Neuron (in vitro differentiated cells): ENCODE measurements at regions not wholly inside any gene's neighbourhood (a gene's known extent, or its start where the extent isn't known, plus 50 kb on each side); places are given as distances from the start of the nearest gene placed in this dataset.

Source experiments
- H2AFZ ChIP-seq: one replicate; pipeline ENCODE4 v1.6.1; 2013; ENCODE audit warnings: low read depth, mild to moderate bottlenecking, inconsistent platforms, low read length, moderate library complexity
- H3K27me3 ChIP-seq: one replicate; pipeline ENCODE4 v1.6.1; 2013; ENCODE audit warnings: low read length; ENCODE audit not compliant: insufficient read depth
- H3K36me3 ChIP-seq: one replicate; pipeline ENCODE4 v1.6.1; 2013; ENCODE audit warnings: low read length; ENCODE audit not compliant: insufficient read depth
- H3K4me1 ChIP-seq: one replicate; pipeline ENCODE4 v1.6.1; 2013; ENCODE audit warnings: low read length; ENCODE audit not compliant: insufficient read depth
- H3K4me3 ChIP-seq: 2 replicates; pipeline ENCODE4 v1.5.1; 2013; ENCODE audit warnings: mild to moderate bottlenecking, low read length, moderate library complexity
- H3K9me3 ChIP-seq: one replicate; pipeline ENCODE4 v1.6.1; 2013; ENCODE audit warnings: low read length

DNA sequence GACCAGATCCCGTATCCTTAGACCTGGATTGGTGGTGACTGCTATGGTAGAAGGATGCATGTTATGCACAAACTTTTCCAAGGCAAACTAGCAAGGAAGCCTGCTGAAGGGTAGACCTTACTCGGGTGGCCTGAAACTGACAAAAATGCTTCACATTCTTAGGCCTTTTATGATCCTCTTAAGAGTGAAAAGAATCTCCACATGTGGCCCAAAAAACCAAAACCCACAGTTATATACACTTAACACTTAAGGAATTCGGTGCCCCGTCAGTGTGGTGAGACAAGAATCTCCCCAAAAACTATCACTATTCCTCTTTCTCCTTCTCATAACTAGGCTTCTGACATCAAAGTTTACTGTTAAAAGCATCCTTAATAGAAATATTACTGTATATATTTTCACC, 130.1 kb upstream of the SOX2 start:
- no peak overlapping the region for H3K4me3 ChIP-seq
- H3K27me3 ChIP-seq, result no peaks in the 10 kb centered on the region
- no peaks in the 10 kb centered on the region for H3K36me3 ChIP-seq

DNA sequence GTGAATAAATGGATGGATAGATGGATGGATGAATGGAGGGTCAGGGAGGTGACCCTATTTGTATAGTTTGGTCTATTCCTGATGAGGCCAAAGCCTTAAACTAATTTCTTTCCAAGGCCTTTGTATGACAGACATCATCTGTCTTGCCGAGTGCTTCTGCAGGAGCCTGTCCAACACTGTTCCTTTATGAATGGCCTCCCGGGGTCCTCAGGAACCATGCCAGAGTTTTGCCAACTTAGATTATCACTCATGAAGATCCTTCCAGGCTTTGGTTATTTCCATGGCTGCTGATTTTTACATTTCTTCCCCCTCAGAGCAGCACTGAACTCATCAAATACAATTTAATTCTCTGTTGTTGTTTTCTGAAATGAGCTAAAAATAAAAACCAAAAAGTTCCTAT, 133.0 kb upstream of the SOX2 start:
- Histone ChIP-seq H3K9me3 (no peaks in the 10 kb centered on the region), H3K36me3 (no peaks in the 10 kb centered on the region), H3K27me3 (no peaks in the 10 kb centered on the region), H2AFZ (no peak overlapping the region), H3K4me1 (no peaks in the 10 kb centered on the region), H3K4me3 (no peak overlapping the region)

More for the DNA sequence above, 130.1 kb upstream of the SOX2 start:
- Histone ChIP-seq H3K9me3 (no peaks in the 10 kb centered on the region), H2AFZ (no peak overlapping the region), H3K4me1 (no peaks in the 10 kb centered on the region)

DNA sequence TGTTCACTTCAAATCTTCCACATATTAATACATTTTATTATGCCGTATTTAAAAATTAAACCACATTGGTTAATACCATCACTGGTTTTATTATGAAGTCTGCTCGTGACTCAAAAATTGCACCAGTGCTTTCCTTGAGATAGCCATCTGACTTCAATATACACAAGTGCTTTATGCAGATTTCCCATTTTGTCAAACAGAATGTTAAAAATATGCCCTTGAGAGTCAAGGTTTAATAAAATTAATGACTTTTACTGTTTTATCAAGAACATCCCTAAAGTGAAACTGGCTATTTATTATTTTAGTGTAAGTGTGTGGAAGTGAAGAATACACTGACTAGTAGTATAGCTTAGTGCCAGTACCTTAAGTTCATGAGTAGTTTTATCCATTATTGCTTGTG, 139.3 kb upstream of the SOX2 start:
- no peak overlapping the region for H3K4me3 ChIP-seq
- no peaks in the 10 kb centered on the region for H3K4me1 ChIP-seq
- H2AFZ ChIP-seq, result no peak overlapping the region
- no peaks in the 10 kb centered on the region for H3K36me3 ChIP-seq
- H3K27me3 ChIP-seq, result no peaks in the 10 kb centered on the region
- H3K9me3 ChIP-seq, result no peaks in the 10 kb centered on the region

DNA sequence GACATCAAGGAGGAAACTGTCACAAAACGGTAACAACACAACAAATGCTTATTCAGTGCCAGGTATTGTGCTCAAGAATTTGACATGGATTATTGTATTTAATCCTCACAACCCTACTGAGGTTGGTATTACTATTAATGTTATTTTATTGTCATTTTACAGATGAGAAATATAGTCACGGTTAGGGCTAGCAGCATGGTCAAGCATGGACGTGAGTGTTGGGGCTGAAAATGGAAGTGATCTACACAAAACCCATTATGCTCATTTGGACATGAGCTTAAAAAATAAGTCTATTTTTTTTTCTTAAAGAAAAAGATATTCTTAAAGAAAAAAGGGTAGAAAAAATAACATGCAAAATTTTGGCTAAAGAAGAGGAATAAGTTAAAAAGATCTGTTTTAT, 141.3 kb upstream of the SOX2 start:
- Histone ChIP-seq H3K4me1 (no peaks in the 10 kb centered on the region), H3K4me3 (no peak overlapping the region), H3K27me3 (no peaks in the 10 kb centered on the region), H3K36me3 (no peaks in the 10 kb centered on the region), H3K9me3 (no peaks in the 10 kb centered on the region), H2AFZ (no peak overlapping the region)

DNA sequence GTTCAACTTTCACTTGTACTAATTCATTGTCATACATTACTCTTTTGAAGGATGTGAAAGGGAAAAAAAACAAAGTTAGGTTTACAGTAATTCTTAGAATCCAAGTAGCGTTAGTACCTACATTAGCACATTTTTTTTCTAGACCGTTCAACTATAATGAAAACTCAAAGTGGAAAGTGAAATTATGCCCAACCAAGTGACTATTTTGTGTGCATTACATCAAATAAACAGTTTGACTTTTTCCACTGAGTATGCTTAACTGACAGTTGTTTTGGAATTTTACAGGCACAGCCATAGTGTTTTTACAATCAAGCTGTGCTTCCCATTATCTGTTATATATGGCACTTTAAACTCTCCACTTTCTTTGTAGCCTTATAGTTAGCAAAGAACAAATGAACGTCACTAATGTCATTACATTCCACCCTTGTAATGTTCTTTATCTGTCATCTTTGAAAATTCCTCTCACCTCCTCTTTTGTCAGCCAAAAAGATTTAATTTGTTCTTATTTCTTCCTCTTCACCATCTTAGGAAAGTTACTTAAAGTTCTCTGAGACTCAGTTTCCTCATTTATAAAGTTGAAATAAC, 142.3 kb upstream of the SOX2 start:
- Histone ChIP-seq H3K27me3 (no peaks in the 10 kb centered on the region), H3K4me1 (no peaks in the 10 kb centered on the region), H3K9me3 (no peaks in the 10 kb centered on the region), H3K4me3 (no peak overlapping the region), H3K36me3 (no peaks in the 10 kb centered on the region), H2AFZ (no peak overlapping the region)

DNA sequence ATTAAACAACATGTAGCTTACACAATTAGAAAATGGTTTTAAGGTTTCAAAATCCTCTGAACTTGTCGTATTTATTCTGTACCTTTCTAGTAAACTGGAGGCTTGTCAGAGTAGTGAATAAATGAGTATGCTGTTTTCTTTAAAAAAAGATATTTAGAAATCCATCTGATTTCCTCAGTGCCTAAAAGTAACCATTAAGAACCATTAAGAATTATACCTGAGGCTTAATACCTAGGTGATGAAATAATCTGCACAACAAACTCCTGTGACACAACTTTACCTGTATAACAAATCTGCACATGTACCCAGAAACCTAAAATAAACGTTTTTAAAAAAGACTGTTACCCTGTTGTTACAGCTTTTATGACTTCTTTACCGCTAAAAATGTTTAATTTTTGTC, 143.0 kb upstream of the SOX2 start:
- H3K9me3 ChIP-seq, result no peaks in the 10 kb centered on the region
- no peaks in the 10 kb centered on the region for H3K27me3 ChIP-seq
- no peaks in the 10 kb centered on the region for H3K4me1 ChIP-seq
- H3K36me3 ChIP-seq, result no peaks in the 10 kb centered on the region
- H3K4me3 ChIP-seq, result no peak overlapping the region
- no peak overlapping the region for H2AFZ ChIP-seq

DNA sequence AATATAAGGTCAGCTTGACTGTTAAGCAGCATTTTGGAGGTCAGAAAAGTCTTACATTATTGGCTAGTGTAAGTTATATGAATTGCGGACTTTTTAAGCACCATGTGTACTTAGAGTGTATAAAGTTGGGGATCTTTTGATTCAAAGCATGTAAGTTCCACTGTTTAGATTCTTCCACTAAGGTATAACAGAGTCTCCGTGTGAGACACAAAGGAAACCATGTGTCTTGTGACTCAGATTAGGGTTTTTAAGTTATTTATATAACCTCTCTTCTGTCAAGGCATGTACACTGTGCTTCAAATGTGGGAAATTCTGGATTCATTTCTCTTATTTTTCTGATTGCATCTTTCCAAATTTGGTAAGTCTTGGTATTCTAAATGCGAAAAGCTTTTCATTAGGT, 143.5 kb upstream of the SOX2 start:
- H3K27me3 ChIP-seq, result no peaks in the 10 kb centered on the region
- H3K4me1 ChIP-seq, result no peaks in the 10 kb centered on the region
- H3K4me3 ChIP-seq, result no peak overlapping the region
- no peak overlapping the region for H2AFZ ChIP-seq
- no peaks in the 10 kb centered on the region for H3K36me3 ChIP-seq
- no peaks in the 10 kb centered on the region for H3K9me3 ChIP-seq

DNA sequence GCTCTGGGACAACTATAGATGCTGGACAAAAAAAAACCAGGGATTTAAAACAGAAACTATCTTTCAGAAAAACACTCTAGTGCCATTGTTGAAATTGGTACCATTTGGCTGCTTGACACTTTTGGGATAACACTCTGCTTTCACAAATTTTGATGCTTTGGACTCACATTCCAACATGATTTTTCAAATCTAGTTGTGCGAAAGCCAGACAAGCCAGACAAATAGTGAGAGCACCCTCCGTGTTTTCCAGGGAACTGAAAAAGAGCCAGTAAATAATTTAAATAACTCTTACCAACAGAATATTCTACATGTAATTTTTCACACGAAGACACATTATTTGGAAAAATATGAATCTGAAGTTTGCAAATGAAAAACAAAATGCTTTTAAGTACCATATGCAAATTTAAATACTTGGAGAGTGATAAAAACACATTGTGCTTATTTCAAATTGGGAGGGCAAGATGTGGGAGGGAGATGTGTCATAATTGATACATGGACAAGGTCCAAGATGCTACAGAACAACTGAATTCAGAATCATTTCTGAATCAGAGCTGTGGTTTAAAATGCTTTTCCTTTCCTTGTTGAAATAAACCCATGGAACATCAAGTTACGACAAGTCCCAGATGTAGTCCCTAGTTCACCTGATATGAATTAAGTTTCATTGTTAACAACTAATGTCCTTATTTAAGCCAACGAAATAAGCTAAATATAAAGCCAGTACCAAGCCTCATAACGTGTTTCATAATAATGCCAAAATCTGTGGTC, 144.2 kb upstream of the SOX2 start:
- Histone ChIP-seq H3K4me1 (no peaks in the 10 kb centered on the region), H3K4me3 (no peak overlapping the region), H2AFZ (no peak overlapping the region), H3K9me3 (no peaks in the 10 kb centered on the region), H3K36me3 (no peaks in the 10 kb centered on the region), H3K27me3 (no peaks in the 10 kb centered on the region)

DNA sequence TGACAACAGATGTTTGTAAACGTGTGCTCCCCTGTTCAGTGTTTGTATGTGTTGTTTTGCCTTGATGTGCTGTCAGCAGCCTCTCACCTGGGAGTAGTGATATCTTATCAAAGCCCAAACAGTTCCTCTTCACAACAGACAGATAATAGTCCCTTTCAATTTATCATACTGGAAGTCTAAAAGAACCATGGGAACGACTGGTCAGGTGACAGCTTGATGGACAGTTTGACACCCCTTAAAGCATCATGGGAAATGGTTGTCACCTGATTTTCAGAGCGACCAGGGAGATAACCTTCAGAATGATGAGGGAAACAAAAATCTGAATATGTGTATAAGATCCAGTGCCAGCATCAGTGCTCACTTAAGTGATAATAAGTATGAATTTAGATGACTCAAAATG, 146.3 kb upstream of the SOX2 start:
- no peak overlapping the region for H3K4me3 ChIP-seq
- no peaks in the 10 kb centered on the region for H3K36me3 ChIP-seq
- H2AFZ ChIP-seq, result no peak overlapping the region
- peaks cover 7% of the 10 kb centered on the region for H3K4me1 ChIP-seq
- no peaks in the 10 kb centered on the region for H3K9me3 ChIP-seq
- no peaks in the 10 kb centered on the region for H3K27me3 ChIP-seq

DNA sequence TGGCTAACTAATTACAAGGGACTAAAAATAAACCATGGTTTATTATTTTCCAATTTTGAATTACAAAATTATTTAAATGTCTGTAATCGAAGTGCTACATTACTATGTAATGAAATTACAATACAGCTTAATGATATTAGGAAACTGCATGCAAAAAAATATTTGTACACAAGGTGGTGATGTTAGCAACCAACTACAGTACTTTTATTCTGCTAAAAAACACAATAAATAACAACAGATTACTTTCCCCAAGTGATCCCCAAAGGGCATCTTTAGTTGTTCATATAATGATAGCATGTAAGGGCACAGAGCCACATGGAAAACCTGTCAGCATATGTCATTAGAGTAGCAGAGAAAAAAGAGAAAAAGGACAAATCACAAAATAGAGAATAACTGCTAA, 147.5 kb upstream of the SOX2 start:
- no peak overlapping the region for H2AFZ ChIP-seq
- no peaks in the 10 kb centered on the region for H3K27me3 ChIP-seq
- no peaks in the 10 kb centered on the region for H3K9me3 ChIP-seq
- no peaks in the 10 kb centered on the region for H3K36me3 ChIP-seq
- peaks cover 7% of the 10 kb centered on the region for H3K4me1 ChIP-seq
- H3K4me3 ChIP-seq, result no peak overlapping the region

DNA sequence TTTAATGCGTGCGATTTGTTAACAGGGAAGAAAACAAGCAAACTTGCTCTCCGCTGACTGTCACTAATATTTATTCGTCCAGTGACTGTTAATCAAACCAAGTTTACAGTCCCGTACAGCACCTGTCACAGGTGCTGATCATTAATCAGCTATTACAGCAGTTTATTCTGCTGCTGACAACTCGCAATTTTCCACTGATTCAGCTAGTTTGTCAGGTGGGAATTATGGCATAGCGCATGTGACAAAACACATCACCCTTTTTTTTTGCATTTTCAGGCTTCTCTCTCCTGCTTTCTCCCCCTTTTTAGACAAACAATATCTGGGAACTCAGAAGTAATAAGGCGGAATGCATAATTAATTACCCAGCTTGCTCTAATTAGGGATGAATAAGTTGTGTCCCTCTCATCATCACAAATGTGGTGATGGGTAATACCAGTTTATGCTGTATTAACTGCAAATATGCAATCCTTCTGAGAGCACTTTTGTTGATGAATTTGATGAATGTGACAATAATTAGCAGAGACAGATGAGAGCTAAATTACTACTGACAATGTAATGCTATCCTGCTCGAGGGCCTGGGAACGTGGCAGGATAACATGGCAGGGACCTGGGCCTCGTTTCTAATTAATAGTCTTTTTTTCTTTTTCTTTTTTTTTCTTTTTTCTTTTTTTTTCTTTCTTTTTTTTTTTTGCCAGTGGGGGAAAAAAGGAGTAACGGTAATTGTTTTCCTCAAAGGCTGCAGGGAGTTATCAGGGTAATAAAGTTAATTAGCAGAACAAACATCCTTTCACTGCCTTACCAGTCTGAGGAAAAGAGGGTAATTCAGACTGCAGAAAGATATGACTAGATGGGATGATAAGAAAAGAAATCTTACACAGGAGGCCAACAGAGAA, 150.3 kb upstream of the SOX2 start:
- no peaks in the 10 kb centered on the region for H3K27me3 ChIP-seq
- H3K9me3 ChIP-seq, result no peaks in the 10 kb centered on the region
- H2AFZ ChIP-seq, result no peak overlapping the region
- H3K4me3 ChIP-seq, result no peak overlapping the region
- peaks cover 7% of the 10 kb centered on the region for H3K4me1 ChIP-seq
- no peaks in the 10 kb centered on the region for H3K36me3 ChIP-seq

DNA sequence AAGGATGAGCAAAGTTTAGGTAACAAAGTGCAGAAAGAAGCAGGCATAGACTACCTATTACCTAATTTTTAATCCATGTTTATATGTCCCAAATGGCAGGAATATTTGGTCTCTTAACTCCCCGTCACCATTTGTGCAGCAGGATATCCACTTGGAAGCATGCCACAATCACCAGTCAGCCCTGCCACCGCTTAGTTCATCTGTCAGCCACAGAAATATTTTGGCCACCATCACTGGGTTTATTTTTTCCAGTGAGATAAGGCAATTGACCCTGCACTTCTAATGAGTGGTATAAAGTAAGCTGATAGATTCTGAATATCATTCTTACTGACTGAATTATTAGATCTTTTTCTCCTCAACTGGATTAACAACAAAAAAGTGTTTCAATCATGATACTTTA, 152.9 kb upstream of the SOX2 start:
- no peaks in the 10 kb centered on the region for H3K27me3 ChIP-seq
- no peaks in the 10 kb centered on the region for H3K36me3 ChIP-seq
- H3K4me3 ChIP-seq, result no peak overlapping the region
- H3K9me3 ChIP-seq, result no peaks in the 10 kb centered on the region
- no peak overlapping the region for H2AFZ ChIP-seq
- H3K4me1 ChIP-seq, result peaks cover 7% of the 10 kb centered on the region

DNA sequence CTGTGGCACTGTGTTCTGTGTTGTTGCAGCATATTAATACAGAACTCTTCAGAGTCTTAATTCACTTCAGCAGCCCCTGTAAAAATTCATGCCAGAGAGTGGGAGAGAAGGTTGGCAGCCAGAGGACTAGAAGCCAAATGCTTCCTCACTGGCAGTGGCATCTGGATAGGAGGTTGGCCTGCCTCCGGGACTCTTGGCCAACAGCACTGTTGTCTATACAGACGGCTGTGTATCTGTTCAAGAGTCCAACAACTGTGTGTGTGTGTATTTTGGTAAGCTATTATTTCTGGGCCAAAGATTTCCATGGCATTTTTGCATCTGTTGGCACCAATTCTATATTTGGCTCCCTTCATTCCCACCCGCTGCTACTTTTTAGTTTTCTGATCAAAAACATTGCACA, 156.0 kb upstream of the SOX2 start:
- H3K9me3 ChIP-seq, result no peaks in the 10 kb centered on the region
- H3K4me1 ChIP-seq, result no peaks in the 10 kb centered on the region
- H3K4me3 ChIP-seq, result no peak overlapping the region
- no peaks in the 10 kb centered on the region for H3K36me3 ChIP-seq
- no peaks in the 10 kb centered on the region for H3K27me3 ChIP-seq
- H2AFZ ChIP-seq, result no peak overlapping the region
